Endothelial cell of umbilical vein (primary cell): ENCODE measurements at regions not wholly inside any gene's neighbourhood (a gene's known extent, or its start where the extent isn't known, plus 50 kb on each side); places are given as distances from the start of the nearest gene placed in this dataset.

Experiments used
- BruUV-seq: library from RNA; stranded (reverse); fragments of 400-500 nt; replicated peaks from 2 replicates; lab custom pipeline; 2021; lab: Mats Ljungman, UMichigan
- CTCF ChIA-PET: fragments of 300-600, 350-600 bp; sonication (Branson Sonifier 250); formaldehyde crosslinking; loops from one replicate; lab custom pipeline; 2021; ENCODE audit warnings: antibody characterized with exemption, inconsistent platforms; lab: Charles Lee
- POLR2A ChIA-PET: fragments of 300-600, 350-600 bp; sonication (Branson Sonifier 250); formaldehyde crosslinking; loops from one replicate; lab custom pipeline; 2021; ENCODE audit warnings: antibody characterized with exemption, inconsistent platforms; lab: Charles Lee
- DNase-seq: peaks from one replicate; pipeline ENCODE4 v3.0.0-alpha.2; 2011; ENCODE audit warnings: low read depth, low spot score
- FAIRE-seq: peaks from 2 replicates; lab custom pipeline; 2011; peaks lifted over from hg19 to GRCh38; lab: Jason Lieb, UNC
- H2AFZ ChIP-seq: 2 replicates; pipeline ENCODE4 v1.6.0; 2012; ENCODE audit warnings: low read depth, low read length, control low read depth, inconsistent platforms
- H3K27ac ChIP-seq: 2 replicates; pipeline ENCODE4 v1.5.1; 2011; ENCODE audit warnings: low read depth, mild to moderate bottlenecking, control low read depth, low read length, moderate library complexity; ENCODE audit not compliant: insufficient read depth
- H3K27me3 ChIP-seq, 2 experiments: 2 replicates each; pipeline versions ENCODE4 v1.6.0 to v1.6.1; 2011; ENCODE audit warnings: low read length in 2 of 2, mixed read lengths in 1 of 2; ENCODE audit not compliant: control insufficient read depth in 2 of 2, insufficient read depth in 2 of 2
- H3K36me3 ChIP-seq, 2 experiments: 2 replicates in 1 of 2; 3 replicates in 1 of 2; pipeline ENCODE4 v1.5.1; 2011; ENCODE audit warnings: low read length in 2 of 2, mild to moderate bottlenecking in 1 of 2, moderate library complexity in 1 of 2; ENCODE audit not compliant: control insufficient read depth in 2 of 2, insufficient read depth in 2 of 2; ENCODE audit errors: extremely low read depth in 1 of 2
- H3K4me1 ChIP-seq: 3 replicates; pipeline ENCODE4 v1.5.1; 2011; ENCODE audit warnings: mild to moderate bottlenecking, low read length; ENCODE audit not compliant: control insufficient read depth, insufficient read depth; ENCODE audit errors: extremely low read depth
- H3K4me2 ChIP-seq: 2 replicates; pipeline ENCODE4 v1.6.1; 2011; ENCODE audit warnings: low read length, control low read depth, mixed read lengths; ENCODE audit not compliant: insufficient read depth
- H3K4me3 ChIP-seq, 3 experiments: fragments of 200-600 bp in 1 of 3; sonication (generic), shearing (Covaris generic) in 1 of 3; replicated peaks in 1 of 3; 2 replicates each; pipeline ENCODE4 v1.5.1; 2011 to 2016; ENCODE audit warnings: control low read depth in 3 of 3, low read length in 3 of 3, mild to moderate bottlenecking in 2 of 3, inconsistent platforms in 1 of 3, low read depth in 1 of 3, moderate library complexity in 1 of 3; ENCODE audit not compliant: insufficient read depth in 1 of 3
- H3K79me2 ChIP-seq: 2 replicates; pipeline ENCODE4 v1.6.0; 2012; ENCODE audit warnings: low read length, inconsistent platforms; ENCODE audit not compliant: control insufficient read depth, insufficient read depth
- H3K9ac ChIP-seq: replicated peaks from 2 replicates; pipeline ENCODE3; 2011; ENCODE audit warnings: low read length, control low read depth; ENCODE audit not compliant: insufficient read depth; ENCODE audit errors: extremely low read depth
- H3K9me1 ChIP-seq: replicated peaks from 3 replicates; pipeline ENCODE4 v1.6.0; 2011; ENCODE audit warnings: mild to moderate bottlenecking, low read length; ENCODE audit not compliant: control insufficient read depth, insufficient read depth; ENCODE audit errors: extremely low read depth
- H3K9me3 ChIP-seq: replicated peaks from 2 replicates; pipeline ENCODE4 v1.5.1; 2012; ENCODE audit warnings: low read length, inconsistent platforms; ENCODE audit not compliant: control insufficient read depth, insufficient read depth
- H4K20me1 ChIP-seq: replicated peaks from 2 replicates; pipeline ENCODE3; 2011; ENCODE audit warnings: mild to moderate bottlenecking, low read length; ENCODE audit not compliant: control insufficient read depth, insufficient read depth; ENCODE audit errors: extremely low read depth
- CTCF ChIP-seq, 2 donors: IDR thresholded peaks; 1 replicate in 1 of 2; 2 replicates in 1 of 2; pipeline ENCODE4 v1.5.1; 2011; ENCODE audit warnings: low read length in 2 of 2, mild to moderate bottlenecking in 2 of 2, moderate library complexity in 2 of 2, control low read depth in 1 of 2, inconsistent platforms in 1 of 2, low read depth in 1 of 2; ENCODE audit not compliant: insufficient read depth in 1 of 2; ENCODE audit errors: extremely low read depth in 1 of 2
- EZH2 ChIP-seq: IDR thresholded peaks from 2 replicates; pipeline ENCODE4 v1.6.1; 2012; ENCODE audit warnings: borderline replicate concordance, low read depth, mild to moderate bottlenecking, moderate library complexity, low read length, inconsistent platforms; ENCODE audit not compliant: severe bottlenecking
- FOS ChIP-seq: IDR thresholded peaks from 2 replicates; pipeline ENCODE4 v1.6.1; 2011; ENCODE audit warnings: mild to moderate bottlenecking, low read length, moderate library complexity, borderline replicate concordance; ENCODE audit not compliant: insufficient read depth
- GATA2 ChIP-seq: IDR thresholded peaks from 2 replicates; pipeline ENCODE4 v1.7.0; 2011; ENCODE audit warnings: low read depth, mild to moderate bottlenecking, moderate library complexity, mixed read lengths, low read length; ENCODE audit not compliant: insufficient read length, insufficient read depth
- JUN ChIP-seq: IDR thresholded peaks from 2 replicates; pipeline ENCODE4 v1.6.1; 2011; ENCODE audit warnings: borderline replicate concordance, low read depth; ENCODE audit not compliant: insufficient read length, insufficient read depth
- MAX ChIP-seq: IDR thresholded peaks from 2 replicates; pipeline ENCODE4 v1.6.1; 2011; ENCODE audit not compliant: insufficient read depth, insufficient read length
- MYC ChIP-seq: IDR thresholded peaks from one replicate; pipeline ENCODE4 v1.6.1; 2011; ENCODE audit warnings: mild to moderate bottlenecking, low read depth, low read length
- POLR2A ChIP-seq: IDR thresholded peaks from 2 replicates; pipeline ENCODE4 v1.6.1; 2012; ENCODE audit warnings: low read depth, mild to moderate bottlenecking, control low read depth, low read length
- POLR2AphosphoS5 ChIP-seq: IDR thresholded peaks from 2 replicates; pipeline ENCODE4 v1.6.1; 2012; ENCODE audit warnings: low read depth, mild to moderate bottlenecking, control low read depth, low read length, moderate library complexity; ENCODE audit not compliant: insufficient read depth
- dilution Hi-C: fragments of 300-500 bp; cut with MboI; formaldehyde crosslinking; loops from one replicate; pipeline ENCODE4 v1.15.0; 2019; ENCODE audit warnings: low sequenced_read_pairs; ENCODE audit not compliant: extremely low pct_ligation_motif_present
- intact Hi-C: fragments of 100-400 bp; cut with micrococcal nuclease; formaldehyde crosslinking; loops from one replicate; pipeline ENCODE4 v1.10.0; 2022

GRCh38 chr11:34825315-34825669, 90.9 kb downstream of the APIP start:
- Histone ChIP-seq H3K36me3 (no peaks in the 10 kb centered on the region), H3K4me2 (no peak overlapping the region), H3K27ac (no peak overlapping the region), H4K20me1 (no peaks in the 10 kb centered on the region), H3K9me3 (no peaks in the 10 kb centered on the region), H3K9ac (no peak overlapping the region), H2AFZ (no peak overlapping the region), H3K4me1 (no peaks in the 10 kb centered on the region), H3K79me2 (no peaks in the 10 kb centered on the region), H3K9me1 (no peaks in the 10 kb centered on the region), H3K27me3 (peaks cover 0 to 3% of the 10 kb centered on the region in 2 experiments), H3K4me3 (no peak overlapping the region)
- dilution Hi-C loops: no loop called here
- no TSS peak for BruUV-seq
- ChIA-PET POLR2A (no interaction called here), CTCF (interaction anchor here (0.9 to 1.6 kb wide), 2 partner anchors 8 to 15 kb away, joined by 3 to 5 read pairs; no protein-coding TSS in a partner anchor)
- intact Hi-C loops: no loop called here
- TF ChIP-seq POLR2A: no peak
- TF ChIP-seq EZH2: no peak
- TF ChIP-seq MAX: no peak
- no peak for TF ChIP-seq FOS
- TF ChIP-seq JUN: no peak
- no peak for TF ChIP-seq POLR2AphosphoS5
- no peak for TF ChIP-seq MYC
- no peak for TF ChIP-seq GATA2
- no peak for TF ChIP-seq CTCF (IDR thresholded peaks at IDR 0.05; ENCODE audit: extremely low read depth in 1 of 2, insufficient read depth in 1 of 2, low read depth in 1 of 2, low read length in 2 of 2)
- no peak for FAIRE-seq
- no peak for DNase-seq
